Bronchial epithelial cell (primary cell): ENCODE measurements at regions not wholly inside any gene's neighbourhood (a gene's known extent, or its start where the extent isn't known, plus 50 kb on each side); places are given as distances from the start of the nearest gene placed in this dataset.
A peak's percentile ranks its signal among the peaks of the same experiment; 100 is the strongest.

Experiments
- DNase-seq: peaks from one replicate; pipeline ENCODE4 v3.0.0-alpha.2; 2010; ENCODE audit warnings: low read depth
- FAIRE-seq: peaks from 2 replicates; lab custom pipeline; 2011; peaks lifted over from hg19 to GRCh38; lab: Jason Lieb, UNC
- H3K27me3 ChIP-seq: 2 replicates; pipeline ENCODE4 v1.5.1; 2011; ENCODE audit warnings: low read length; ENCODE audit not compliant: control insufficient read depth, insufficient read depth
- H3K36me3 ChIP-seq: 2 replicates; pipeline ENCODE4 v1.5.1; 2011; ENCODE audit warnings: low read length; ENCODE audit not compliant: control insufficient read depth, insufficient read depth
- H3K4me3 ChIP-seq: 2 replicates; pipeline ENCODE4 v1.5.1; 2011; ENCODE audit warnings: mild to moderate bottlenecking, low read depth, low read length, control low read depth
- TF ChIP-seq, protein P1 (sequence below): IDR thresholded peaks from 2 replicates; pipeline ENCODE4 v1.5.1; 2011; ENCODE audit warnings: mild to moderate bottlenecking, moderate library complexity, low read length, control low read depth, inconsistent platforms; ENCODE audit not compliant: insufficient read depth, severe bottlenecking

DNA sequence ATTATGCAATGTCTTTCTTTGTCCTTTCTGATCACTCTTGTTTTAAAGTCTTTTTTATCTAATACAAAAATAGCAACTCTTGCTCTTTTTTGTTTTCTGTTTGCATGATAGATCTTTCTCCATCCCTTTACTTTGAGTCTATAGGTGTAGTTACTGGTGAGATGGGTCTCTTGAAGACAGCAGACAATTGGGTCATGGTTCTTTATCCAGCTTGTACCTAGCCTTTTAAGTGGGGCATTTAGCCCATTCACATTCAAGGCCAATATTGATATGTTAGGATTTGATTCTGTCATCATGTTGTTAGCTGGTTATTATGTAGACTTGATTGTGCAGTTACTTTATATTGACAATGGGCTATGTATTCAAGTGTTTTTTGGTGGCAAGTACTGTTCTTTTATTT is 245.9 kb upstream of the TARS1 start:
- Histone ChIP-seq H3K27me3 (no peaks in the 10 kb centered on the region), H3K36me3 (no peaks in the 10 kb centered on the region), H3K4me3 (no peak overlapping the region)
- no peak for DNase-seq
- no peak for FAIRE-seq
- TF ChIP-seq, protein P1, sequence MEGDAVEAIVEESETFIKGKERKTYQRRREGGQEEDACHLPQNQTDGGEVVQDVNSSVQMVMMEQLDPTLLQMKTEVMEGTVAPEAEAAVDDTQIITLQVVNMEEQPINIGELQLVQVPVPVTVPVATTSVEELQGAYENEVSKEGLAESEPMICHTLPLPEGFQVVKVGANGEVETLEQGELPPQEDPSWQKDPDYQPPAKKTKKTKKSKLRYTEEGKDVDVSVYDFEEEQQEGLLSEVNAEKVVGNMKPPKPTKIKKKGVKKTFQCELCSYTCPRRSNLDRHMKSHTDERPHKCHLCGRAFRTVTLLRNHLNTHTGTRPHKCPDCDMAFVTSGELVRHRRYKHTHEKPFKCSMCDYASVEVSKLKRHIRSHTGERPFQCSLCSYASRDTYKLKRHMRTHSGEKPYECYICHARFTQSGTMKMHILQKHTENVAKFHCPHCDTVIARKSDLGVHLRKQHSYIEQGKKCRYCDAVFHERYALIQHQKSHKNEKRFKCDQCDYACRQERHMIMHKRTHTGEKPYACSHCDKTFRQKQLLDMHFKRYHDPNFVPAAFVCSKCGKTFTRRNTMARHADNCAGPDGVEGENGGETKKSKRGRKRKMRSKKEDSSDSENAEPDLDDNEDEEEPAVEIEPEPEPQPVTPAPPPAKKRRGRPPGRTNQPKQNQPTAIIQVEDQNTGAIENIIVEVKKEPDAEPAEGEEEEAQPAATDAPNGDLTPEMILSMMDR = no peak

DNA sequence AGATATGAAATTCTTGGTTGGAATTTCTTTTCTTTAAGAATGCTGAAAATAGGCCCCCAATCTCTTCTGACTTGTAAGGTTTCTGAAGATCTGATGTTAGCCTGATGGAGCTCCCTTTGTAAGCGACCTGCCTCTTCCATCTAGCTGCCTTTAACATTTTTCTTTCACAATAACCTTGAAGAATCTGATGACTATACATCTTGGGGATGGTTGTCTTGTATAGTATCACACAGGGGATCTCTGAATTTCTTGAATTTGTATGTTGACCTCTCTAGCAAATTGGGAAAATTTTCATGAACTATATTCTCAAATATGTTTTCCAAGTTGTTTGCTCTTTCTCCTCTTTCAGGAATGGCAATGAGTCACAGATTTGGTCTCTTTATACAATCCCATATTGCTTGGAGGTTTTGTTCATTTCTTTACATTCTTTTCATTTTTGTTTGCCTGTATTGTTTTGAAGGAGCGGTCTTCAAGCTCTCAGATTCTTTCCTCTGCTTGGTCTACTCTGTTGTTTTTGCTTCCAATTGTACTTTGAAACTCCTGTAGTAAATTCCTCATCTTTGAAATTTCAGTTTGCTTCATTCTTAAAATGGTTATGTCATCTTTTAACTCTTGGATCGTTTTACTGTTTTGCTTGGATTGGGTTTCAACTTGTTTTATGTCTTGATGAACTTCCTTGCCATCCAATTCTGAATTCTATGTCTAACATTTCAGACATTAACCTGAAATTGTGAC is 245.2 kb upstream of the TARS1 start:
- Histone ChIP-seq H3K4me3 (no peak overlapping the region), H3K27me3 (no peaks in the 10 kb centered on the region), H3K36me3 (no peaks in the 10 kb centered on the region)
- TF ChIP-seq, protein P1 = no peak
- no peak for FAIRE-seq
- DNase-seq = peak; percentile 55

DNA sequence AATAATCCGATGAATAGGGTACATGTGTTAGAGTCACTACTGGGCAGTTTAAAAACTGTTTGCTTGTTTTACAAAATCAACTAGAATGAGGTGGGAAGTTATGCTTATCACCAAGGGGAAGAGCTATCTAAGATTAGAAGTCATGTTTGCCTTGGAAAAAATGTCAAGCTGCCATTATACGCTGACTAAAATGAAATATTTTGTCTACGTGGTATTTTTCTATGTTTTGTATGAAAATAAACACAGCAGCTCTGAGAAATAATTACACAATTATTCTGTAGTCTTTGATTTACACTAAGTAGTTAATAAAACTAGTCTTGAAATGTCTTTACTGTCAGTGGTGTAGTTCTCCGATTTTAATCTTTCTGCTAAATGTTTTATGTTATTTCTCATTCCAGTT is 241.9 kb upstream of the TARS1 start:
- no peaks in the 10 kb centered on the region for H3K27me3 ChIP-seq
- H3K4me3 ChIP-seq = no peak overlapping the region
- TF ChIP-seq, protein P1 = no peak
- DNase-seq = no peak
- H3K36me3 ChIP-seq = no peaks in the 10 kb centered on the region
- no peak for FAIRE-seq

DNA sequence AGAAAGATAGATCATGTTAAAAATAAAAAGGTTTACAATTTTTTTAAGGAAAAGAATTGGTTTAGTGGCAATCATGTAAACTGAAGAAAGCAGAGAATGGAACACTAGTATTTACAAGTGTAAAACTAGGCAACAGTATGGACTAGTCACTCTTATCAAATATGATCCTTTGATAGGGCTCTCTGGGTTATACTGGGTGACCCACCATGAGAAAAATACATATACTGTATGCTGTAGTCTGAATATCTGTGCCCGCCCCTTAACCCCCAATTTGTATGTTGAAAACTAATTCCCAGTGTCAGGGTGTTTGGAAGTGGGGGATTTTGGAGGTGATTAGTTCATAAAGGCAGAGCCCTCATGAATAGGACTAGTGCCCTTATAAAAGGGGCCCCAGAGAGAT is 236.8 kb upstream of the TARS1 start:
- H3K27me3 ChIP-seq = no peaks in the 10 kb centered on the region
- TF ChIP-seq, protein P1 = no peak
- H3K4me3 ChIP-seq = no peak overlapping the region
- FAIRE-seq (no peak), DNase-seq (no peak)
- no peaks in the 10 kb centered on the region for H3K36me3 ChIP-seq

DNA sequence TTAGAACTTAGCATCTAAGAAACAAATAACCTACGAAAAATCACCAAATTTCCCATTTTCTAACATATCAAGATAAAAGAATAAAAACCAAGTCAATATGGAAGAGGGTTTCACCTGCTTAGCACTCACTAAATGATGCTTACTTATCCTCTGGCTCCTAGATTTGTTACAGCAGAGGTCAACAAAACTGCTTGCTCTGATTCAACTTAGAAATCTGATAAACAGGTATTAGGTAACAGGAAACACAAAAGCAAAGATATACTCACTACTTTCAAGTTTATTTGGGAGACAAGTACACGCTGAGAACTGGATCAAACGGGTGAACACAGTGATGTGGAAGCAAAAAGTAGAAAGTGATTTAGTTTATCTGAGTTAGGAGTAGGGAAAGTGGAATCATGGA is 235.7 kb upstream of the TARS1 start:
- FAIRE-seq = no peak

More for the DNA sequence above, 235.7 kb upstream of the TARS1 start:
- TF ChIP-seq, protein P1 = no peak
- DNase-seq = peak; percentile 49
- no peak overlapping the region for H3K4me3 ChIP-seq
- H3K36me3 ChIP-seq = no peaks in the 10 kb centered on the region
- no peaks in the 10 kb centered on the region for H3K27me3 ChIP-seq
